HPDE6-E6E7 (cell line): ENCODE measurements at regions not wholly inside any gene's neighbourhood (a gene's known extent, or its start where the extent isn't known, plus 50 kb on each side); places are given as distances from the start of the nearest gene placed in this dataset.
"Not testable (repeated sequence)": the region's sequence is repeated elsewhere in the genome, so short reads cannot be mapped to it uniquely, and the experiment has no call there.

Experiments used
- DNase-seq: peaks from one replicate; pipeline ENCODE4 v3.0.0; 2011; ENCODE audit warnings: missing footprints; ENCODE audit errors: extremely low spot score

- no peak for DNase-seq
Observed at GRCh38 chr10:36496758-36497157, 628.6 kb upstream of the ANKRD30A start.

GRCh38 chr10:36494371-36494770, 631.0 kb upstream of the ANKRD30A start:
- peak; percentile 11 for DNase-seq

GRCh38 chr10:36493516-36493880, 631.9 kb upstream of the ANKRD30A start:
- no peak for DNase-seq

GRCh38 chr10:36492590-36493515, 632.5 kb upstream of the ANKRD30A start:
- no peak for DNase-seq

- no peak for DNase-seq
Observed at GRCh38 chr10:36491926-36492325, 633.5 kb upstream of the ANKRD30A start.

- DNase-seq, result peak; percentile 26
Observed at GRCh38 chr10:36489611-36490228, 635.7 kb upstream of the ANKRD30A start.

- DNase-seq, result no peak
Observed at GRCh38 chr10:36489181-36489580, 636.2 kb upstream of the ANKRD30A start.

- no peak for DNase-seq
Observed at GRCh38 chr10:36488579-36488978, 636.8 kb upstream of the ANKRD30A start.

GRCh38 chr10:36479073-36479472, 646.3 kb upstream of the ANKRD30A start:
- DNase-seq, result no peak

GRCh38 chr10:36476399-36476798, 649.0 kb upstream of the ANKRD30A start:
- DNase-seq, result no peak

- no peak for DNase-seq
Observed at GRCh38 chr10:36475746-36476145, 649.7 kb upstream of the ANKRD30A start.

- no peak for DNase-seq
Observed at GRCh38 chr10:36474456-36474855, 650.9 kb upstream of the ANKRD30A start.

GRCh38 chr10:36473122-36473521, 652.3 kb upstream of the ANKRD30A start:
- DNase-seq, result no peak

GRCh38 chr10:36469585-36469984, 655.8 kb upstream of the ANKRD30A start:
- no peak for DNase-seq

- no peak for DNase-seq
Observed at GRCh38 chr10:36468620-36469019, 656.8 kb upstream of the ANKRD30A start.

- DNase-seq, result no peak
Observed at GRCh38 chr10:36465604-36466379, 659.6 kb upstream of the ANKRD30A start.

- no peak for DNase-seq
Observed at GRCh38 chr10:36464291-36464690, 661.1 kb upstream of the ANKRD30A start.

- DNase-seq, result no peak
Observed at GRCh38 chr10:36463390-36463789, 662.0 kb upstream of the ANKRD30A start.

- no peak for DNase-seq
Observed at GRCh38 chr10:36462194-36462593, 663.2 kb upstream of the ANKRD30A start.

- not testable (repeated sequence) for DNase-seq
Observed at GRCh38 chr10:36458437-36458836, 667.0 kb upstream of the ANKRD30A start.

GRCh38 chr10:36457751-36458150, 667.6 kb upstream of the ANKRD30A start:
- DNase-seq, result no peak

- DNase-seq, result no peak
Observed at GRCh38 chr10:36455526-36456133, 669.8 kb upstream of the ANKRD30A start.
